ENCODE measurements at regions not wholly inside any gene's neighbourhood (a gene's known extent, or its start where the extent isn't known, plus 50 kb on each side); places are given as distances from the start of the nearest gene placed in this dataset.

- TF ChIP-seq CTCF (conservative IDR thresholded peaks at IDR 0.05 in 1 of 2, IDR thresholded peaks at IDR 0.05 in 1 of 2; ENCODE audit: low read depth in 1 of 2, low read length in 2 of 2) (no peak), EZH2 (IDR thresholded peaks at IDR 0.05; ENCODE audit: low read length, missing control alignments) (no peak)
These were observed 339.3 kb downstream of the ABCC12 start for GRCh38 chr16:47816511-47816910.

Data from fibroblast of lung (primary cell).